ENCODE measurements at regions not wholly inside any gene's neighbourhood (a gene's known extent, or its start where the extent isn't known, plus 50 kb on each side); places are given as distances from the start of the nearest gene placed in this dataset.

- no peak for DNase-seq (ENCODE audit: low spot score)
Observed at GRCh38 chr10:83165265-83165664, 974.0 kb upstream of the GHITM start.

DNA sequence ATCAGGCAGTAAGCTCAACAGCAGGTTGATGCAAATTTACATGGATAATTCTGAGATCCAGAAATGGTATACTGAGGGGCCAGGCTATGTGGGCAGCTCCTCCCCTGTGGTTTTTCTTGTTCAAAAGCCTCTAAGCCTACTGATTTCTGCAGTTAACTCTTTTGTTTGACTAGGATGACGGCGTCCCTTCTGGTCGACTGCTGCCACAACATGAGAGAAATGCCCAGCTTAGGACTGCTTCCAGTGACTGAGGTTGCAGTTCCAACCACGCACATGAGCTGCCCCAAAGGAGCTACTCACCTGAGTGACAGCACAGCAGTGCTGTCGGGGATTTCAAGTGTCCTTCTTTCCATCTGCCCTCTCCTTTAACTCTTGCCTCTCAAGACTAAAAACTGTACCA is 973.0 kb upstream of the GHITM start:
- DNase-seq (ENCODE audit: low spot score), result no peak

DNA sequence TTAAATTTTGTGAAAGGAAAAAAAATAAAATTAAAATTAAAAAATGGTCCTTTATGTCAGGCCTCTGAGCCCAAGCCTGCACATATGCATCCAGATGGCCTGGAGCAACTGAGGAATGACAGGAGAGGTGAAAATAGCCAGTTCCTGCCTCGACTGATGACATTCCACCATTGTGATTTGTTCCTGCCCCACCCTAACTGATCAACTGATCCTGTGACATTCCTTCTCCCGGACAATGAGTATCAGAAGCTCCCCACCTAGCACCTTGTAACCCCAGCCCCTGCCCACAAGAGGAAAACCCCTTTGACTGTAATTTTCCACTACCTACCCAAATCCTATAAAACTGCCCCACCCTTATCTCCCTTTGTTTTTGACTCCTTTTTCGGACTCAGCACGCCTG is 972.2 kb upstream of the GHITM start:
- DNase-seq (ENCODE audit: low spot score), result no peak

- no peak for DNase-seq (ENCODE audit: low spot score)
Observed at GRCh38 chr10:83176901-83177300, 962.4 kb upstream of the GHITM start.

GRCh38 chr10:83178526-83178925 is 960.8 kb upstream of the GHITM start:
- no peak for DNase-seq (ENCODE audit: low spot score)

DNA sequence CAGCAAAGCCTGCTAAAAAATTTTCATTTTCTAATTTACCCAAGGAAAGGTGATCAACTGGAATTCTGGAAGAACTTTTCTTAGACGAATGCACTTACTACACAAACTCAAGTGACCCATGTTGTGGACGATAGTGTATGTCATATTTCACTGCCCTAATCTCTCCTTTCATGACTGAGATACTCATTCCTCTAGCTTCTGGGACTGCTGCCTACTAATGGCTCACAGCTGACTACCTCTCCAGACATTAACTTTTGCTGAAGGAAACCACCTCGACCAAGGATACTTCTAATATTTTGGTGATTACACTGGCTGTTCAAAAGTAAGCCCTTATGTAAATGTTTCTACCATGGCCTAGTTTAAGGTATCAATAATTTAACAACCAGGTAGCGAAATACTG is 959.9 kb upstream of the GHITM start:
- no peak for DNase-seq (ENCODE audit: low spot score)

GRCh38 chr10:83182076-83182475 is 957.2 kb upstream of the GHITM start:
- no peak for DNase-seq (ENCODE audit: low spot score)

GRCh38 chr10:83184641-83185040 is 954.7 kb upstream of the GHITM start:
- no peak for DNase-seq (ENCODE audit: low spot score)

DNA sequence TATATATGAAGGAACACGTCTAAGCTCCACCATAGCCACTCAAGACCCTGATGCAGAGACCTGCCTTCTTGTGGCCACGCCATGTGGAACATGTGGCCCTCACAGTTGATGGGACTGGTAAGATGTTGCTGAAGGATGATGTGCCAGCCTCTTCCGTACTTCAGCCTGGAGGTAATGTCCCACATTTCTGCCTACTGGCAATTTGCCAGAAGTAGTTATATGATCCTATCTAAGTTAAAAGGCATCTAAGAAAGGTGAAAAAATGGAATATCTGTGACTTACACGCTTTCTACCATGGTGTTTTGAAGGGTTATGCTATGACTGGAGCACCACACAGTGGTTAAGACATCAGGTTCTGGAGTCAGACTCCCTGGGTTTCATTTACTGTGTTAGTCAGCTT is 948.7 kb upstream of the GHITM start:
- DNase-seq (ENCODE audit: low spot score), result no peak

GRCh38 chr10:83193026-83193425 is 946.3 kb upstream of the GHITM start:
- DNase-seq (ENCODE audit: low spot score), result no peak

GRCh38 chr10:83195021-83195420 is 944.3 kb upstream of the GHITM start:
- DNase-seq (ENCODE audit: low spot score), result no peak

DNA sequence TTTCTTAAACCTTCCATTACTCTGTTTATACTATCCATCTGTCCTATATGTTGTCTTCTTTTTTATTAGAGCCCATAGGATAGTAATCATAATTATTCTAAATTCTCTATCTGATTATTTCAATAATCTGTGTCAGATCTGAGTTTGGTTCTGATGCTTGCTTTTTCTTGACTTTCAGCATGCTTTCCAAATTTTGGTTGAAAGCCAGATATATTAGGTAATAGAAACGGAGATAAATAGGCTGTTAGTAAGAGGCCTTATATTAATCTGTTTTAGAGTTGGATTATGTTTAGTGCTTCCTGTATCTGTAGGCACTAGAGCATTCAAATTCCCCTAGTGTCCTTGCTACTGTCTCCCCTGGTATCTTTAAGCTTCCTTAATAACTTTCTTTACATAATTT is 939.9 kb upstream of the GHITM start:
- DNase-seq (ENCODE audit: low spot score), result no peak

GRCh38 chr10:83205861-83206260 is 933.4 kb upstream of the GHITM start:
- DNase-seq (ENCODE audit: low spot score), result no peak

- DNase-seq (ENCODE audit: low spot score), result no peak
Observed at GRCh38 chr10:83212632-83213334, 926.5 kb upstream of the GHITM start.

GRCh38 chr10:83214136-83214535 is 925.2 kb upstream of the GHITM start:
- no peak for DNase-seq (ENCODE audit: low spot score)

- DNase-seq (ENCODE audit: low spot score), result no peak
Observed at GRCh38 chr10:83218205-83218604, 921.1 kb upstream of the GHITM start.

DNA sequence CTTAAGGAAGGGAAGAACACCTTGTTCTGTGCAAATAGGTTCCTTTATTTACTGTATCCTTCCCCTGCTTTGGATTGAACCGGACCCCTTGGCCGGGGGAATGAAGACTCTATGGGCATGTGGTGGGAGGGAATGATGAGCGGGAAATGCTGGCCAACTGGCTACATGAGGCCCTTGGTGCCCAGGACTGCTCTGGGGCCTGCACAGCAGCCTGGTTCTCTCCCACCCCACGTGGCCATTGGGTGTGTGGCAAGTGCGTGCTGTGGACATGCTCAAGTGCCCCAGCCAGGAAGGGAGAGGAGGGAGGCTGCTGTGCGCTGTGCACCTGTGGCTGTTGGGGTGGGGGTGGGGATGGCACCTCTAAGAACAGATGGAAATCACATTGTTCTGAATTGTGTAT is 917.0 kb upstream of the GHITM start:
- no peak for DNase-seq (ENCODE audit: low spot score)

GRCh38 chr10:83222832-83223742 is 916.2 kb upstream of the GHITM start:
- DNase-seq (ENCODE audit: low spot score), result no peak

- DNase-seq (ENCODE audit: low spot score), result no peak
Observed at GRCh38 chr10:83225781-83226180, 913.5 kb upstream of the GHITM start.

- DNase-seq (ENCODE audit: low spot score), result no peak
Observed at GRCh38 chr10:83229991-83230390, 909.3 kb upstream of the GHITM start.

- no peak for DNase-seq (ENCODE audit: low spot score)
Observed at GRCh38 chr10:83233691-83234090, 905.6 kb upstream of the GHITM start.

- DNase-seq (ENCODE audit: low spot score), result no peak
Observed at GRCh38 chr10:83248106-83248631, 891.1 kb upstream of the GHITM start.

- DNase-seq (ENCODE audit: low spot score), result no peak
Observed at GRCh38 chr10:83250396-83250795, 888.9 kb upstream of the GHITM start.
